ENCODE measurements at regions not wholly inside any gene's neighbourhood (a gene's known extent, or its start where the extent isn't known, plus 50 kb on each side); places are given as distances from the start of the nearest gene placed in this dataset.

- Histone ChIP-seq H3K27ac (ENCODE audit: low read depth, low read length) (no peak overlapping the region), H3K79me2 (ENCODE audit: control insufficient read depth, insufficient read depth, low read length, unreplicated experiment) (no peaks in the 10 kb centered on the region), H3K4me1 (ENCODE audit: control insufficient read depth, insufficient read depth, low read length, unreplicated experiment) (no peaks in the 10 kb centered on the region), H3K4me3 (ENCODE audit: low read depth, low read length) (no peak overlapping the region), H3K36me3 (ENCODE audit: insufficient read depth, low read length) (no peaks in the 10 kb centered on the region), H2AFZ (ENCODE audit: low read length, unreplicated experiment) (no peak overlapping the region), H3K27me3 (ENCODE audit: insufficient read depth, low read length) (no peaks in the 10 kb centered on the region; the same call in 1 of the 2 replicates)
Observed at GRCh38 chr3:34022147-34022546, 223.7 kb downstream of the PDCD6IP start.

- H3K4me1 ChIP-seq (ENCODE audit: control insufficient read depth, insufficient read depth, low read length, unreplicated experiment) = no peaks in the 10 kb centered on the region
- H3K36me3 ChIP-seq (ENCODE audit: insufficient read depth, low read length) = no peaks in the 10 kb centered on the region
- no peak overlapping the region for H2AFZ ChIP-seq (ENCODE audit: low read length, unreplicated experiment)
- no peak overlapping the region for H3K27ac ChIP-seq (ENCODE audit: low read depth, low read length)
- H3K79me2 ChIP-seq (ENCODE audit: control insufficient read depth, insufficient read depth, low read length, unreplicated experiment) = no peaks in the 10 kb centered on the region
- H3K4me3 ChIP-seq (ENCODE audit: low read depth, low read length) = no peak overlapping the region
- H3K27me3 ChIP-seq (ENCODE audit: insufficient read depth, low read length) = no peaks in the 10 kb centered on the region
Observed at GRCh38 chr3:34024447-34025240, 226.2 kb downstream of the PDCD6IP start.

- no peak overlapping the region for H3K27ac ChIP-seq (ENCODE audit: low read depth, low read length)
- H3K27me3 ChIP-seq (ENCODE audit: insufficient read depth, low read length) = no peaks in the 10 kb centered on the region
- H3K36me3 ChIP-seq (ENCODE audit: insufficient read depth, low read length) = no peaks in the 10 kb centered on the region
- no peaks in the 10 kb centered on the region for H3K4me1 ChIP-seq (ENCODE audit: control insufficient read depth, insufficient read depth, low read length, unreplicated experiment)
- no peak overlapping the region for H2AFZ ChIP-seq (ENCODE audit: low read length, unreplicated experiment)
- H3K79me2 ChIP-seq (ENCODE audit: control insufficient read depth, insufficient read depth, low read length, unreplicated experiment) = no peaks in the 10 kb centered on the region
- no peak overlapping the region for H3K4me3 ChIP-seq (ENCODE audit: low read depth, low read length)
Observed at GRCh38 chr3:34033839-34034238, 235.4 kb downstream of the PDCD6IP start.

GRCh38 chr3:34034840-34035239 is 236.4 kb downstream of the PDCD6IP start:
- Histone ChIP-seq H3K79me2 (ENCODE audit: control insufficient read depth, insufficient read depth, low read length, unreplicated experiment) (no peaks in the 10 kb centered on the region), H3K27me3 (ENCODE audit: insufficient read depth, low read length) (no peaks in the 10 kb centered on the region), H3K27ac (ENCODE audit: low read depth, low read length) (no peak overlapping the region), H3K36me3 (ENCODE audit: insufficient read depth, low read length) (no peaks in the 10 kb centered on the region), H3K4me1 (ENCODE audit: control insufficient read depth, insufficient read depth, low read length, unreplicated experiment) (no peaks in the 10 kb centered on the region), H2AFZ (ENCODE audit: low read length, unreplicated experiment) (no peak overlapping the region), H3K4me3 (ENCODE audit: low read depth, low read length) (no peak overlapping the region)

GRCh38 chr3:34035775-34036174 is 237.3 kb downstream of the PDCD6IP start:
- no peaks in the 10 kb centered on the region for H3K79me2 ChIP-seq (ENCODE audit: control insufficient read depth, insufficient read depth, low read length, unreplicated experiment)
- no peaks in the 10 kb centered on the region for H3K27me3 ChIP-seq (ENCODE audit: insufficient read depth, low read length)
- no peak overlapping the region for H3K4me3 ChIP-seq (ENCODE audit: low read depth, low read length)
- H2AFZ ChIP-seq (ENCODE audit: low read length, unreplicated experiment) = no peak overlapping the region
- no peaks in the 10 kb centered on the region for H3K36me3 ChIP-seq (ENCODE audit: insufficient read depth, low read length)
- no peaks in the 10 kb centered on the region for H3K4me1 ChIP-seq (ENCODE audit: control insufficient read depth, insufficient read depth, low read length, unreplicated experiment)
- H3K27ac ChIP-seq (ENCODE audit: low read depth, low read length) = no peak overlapping the region

- Histone ChIP-seq H3K27ac (ENCODE audit: low read depth, low read length) (no peak overlapping the region), H3K27me3 (ENCODE audit: insufficient read depth, low read length) (no peaks in the 10 kb centered on the region), H3K4me3 (ENCODE audit: low read depth, low read length) (no peak overlapping the region), H2AFZ (ENCODE audit: low read length, unreplicated experiment) (no peak overlapping the region), H3K79me2 (ENCODE audit: control insufficient read depth, insufficient read depth, low read length, unreplicated experiment) (no peaks in the 10 kb centered on the region), H3K36me3 (ENCODE audit: insufficient read depth, low read length) (no peaks in the 10 kb centered on the region), H3K4me1 (ENCODE audit: control insufficient read depth, insufficient read depth, low read length, unreplicated experiment) (no peaks in the 10 kb centered on the region)
Observed at GRCh38 chr3:34037260-34037659, 238.8 kb downstream of the PDCD6IP start.

- no peak overlapping the region for H3K27ac ChIP-seq (ENCODE audit: low read depth, low read length)
Observed at GRCh38 chr3:34038131-34038530, 239.7 kb downstream of the PDCD6IP start.

GRCh38 chr3:34046154-34046553 is 247.7 kb downstream of the PDCD6IP start:
- no peaks in the 10 kb centered on the region for H3K27me3 ChIP-seq (ENCODE audit: insufficient read depth, low read length)
- H3K27ac ChIP-seq (ENCODE audit: low read depth, low read length) = no peak overlapping the region
- no peaks in the 10 kb centered on the region for H3K36me3 ChIP-seq (ENCODE audit: insufficient read depth, low read length)
- no peak overlapping the region for H2AFZ ChIP-seq (ENCODE audit: low read length, unreplicated experiment)
- H3K4me1 ChIP-seq (ENCODE audit: control insufficient read depth, insufficient read depth, low read length, unreplicated experiment) = no peaks in the 10 kb centered on the region
- no peak overlapping the region for H3K4me3 ChIP-seq (ENCODE audit: low read depth, low read length)
- no peaks in the 10 kb centered on the region for H3K79me2 ChIP-seq (ENCODE audit: control insufficient read depth, insufficient read depth, low read length, unreplicated experiment)

More at GRCh38 chr3:34038131-34038530, 239.7 kb downstream of the PDCD6IP start:
- Histone ChIP-seq H3K36me3 (ENCODE audit: insufficient read depth, low read length) (no peaks in the 10 kb centered on the region), H3K4me3 (ENCODE audit: low read depth, low read length) (no peak overlapping the region), H3K27me3 (ENCODE audit: insufficient read depth, low read length) (no peaks in the 10 kb centered on the region), H3K79me2 (ENCODE audit: control insufficient read depth, insufficient read depth, low read length, unreplicated experiment) (no peaks in the 10 kb centered on the region), H3K4me1 (ENCODE audit: control insufficient read depth, insufficient read depth, low read length, unreplicated experiment) (no peaks in the 10 kb centered on the region), H2AFZ (ENCODE audit: low read length, unreplicated experiment) (no peak overlapping the region)

GRCh38 chr3:34053626-34054025 is 255.2 kb downstream of the PDCD6IP start:
- Histone ChIP-seq H2AFZ (ENCODE audit: low read length, unreplicated experiment) (no peak overlapping the region), H3K36me3 (ENCODE audit: insufficient read depth, low read length) (no peaks in the 10 kb centered on the region), H3K27ac (ENCODE audit: low read depth, low read length) (no peak overlapping the region)

GRCh38 chr3:34056181-34056910 is 257.9 kb downstream of the PDCD6IP start:
- Histone ChIP-seq H3K27me3 (ENCODE audit: insufficient read depth, low read length) (no peaks in the 10 kb centered on the region), H3K79me2 (ENCODE audit: control insufficient read depth, insufficient read depth, low read length, unreplicated experiment) (no peaks in the 10 kb centered on the region), H3K36me3 (ENCODE audit: insufficient read depth, low read length) (no peaks in the 10 kb centered on the region), H2AFZ (ENCODE audit: low read length, unreplicated experiment) (peak overlapping the region; percentile 39), H3K4me3 (ENCODE audit: low read depth, low read length) (no peak overlapping the region), H3K27ac (ENCODE audit: low read depth, low read length) (no peak overlapping the region), H3K4me1 (ENCODE audit: control insufficient read depth, insufficient read depth, low read length, unreplicated experiment) (peaks cover 7% of the 10 kb centered on the region)

More at GRCh38 chr3:34053626-34054025, 255.2 kb downstream of the PDCD6IP start:
- H3K27me3 ChIP-seq (ENCODE audit: insufficient read depth, low read length) = no peaks in the 10 kb centered on the region
- peaks cover 7% of the 10 kb centered on the region for H3K4me1 ChIP-seq (ENCODE audit: control insufficient read depth, insufficient read depth, low read length, unreplicated experiment)
- no peaks in the 10 kb centered on the region for H3K79me2 ChIP-seq (ENCODE audit: control insufficient read depth, insufficient read depth, low read length, unreplicated experiment)
- no peak overlapping the region for H3K4me3 ChIP-seq (ENCODE audit: low read depth, low read length)

GRCh38 chr3:34056951-34057390 is 258.5 kb downstream of the PDCD6IP start:
- Histone ChIP-seq H3K4me3 (ENCODE audit: low read depth, low read length) (no peak overlapping the region), H3K4me1 (ENCODE audit: control insufficient read depth, insufficient read depth, low read length, unreplicated experiment) (peaks cover 7% of the 10 kb centered on the region), H2AFZ (ENCODE audit: low read length, unreplicated experiment) (peak overlapping the region; percentile 39), H3K36me3 (ENCODE audit: insufficient read depth, low read length) (no peaks in the 10 kb centered on the region), H3K79me2 (ENCODE audit: control insufficient read depth, insufficient read depth, low read length, unreplicated experiment) (no peaks in the 10 kb centered on the region), H3K27ac (ENCODE audit: low read depth, low read length) (no peak overlapping the region), H3K27me3 (ENCODE audit: insufficient read depth, low read length) (no peaks in the 10 kb centered on the region)
